ENCODE measurements at regions not wholly inside any gene's neighbourhood (a gene's known extent, or its start where the extent isn't known, plus 50 kb on each side); places are given as distances from the start of the nearest gene placed in this dataset.

DNA sequence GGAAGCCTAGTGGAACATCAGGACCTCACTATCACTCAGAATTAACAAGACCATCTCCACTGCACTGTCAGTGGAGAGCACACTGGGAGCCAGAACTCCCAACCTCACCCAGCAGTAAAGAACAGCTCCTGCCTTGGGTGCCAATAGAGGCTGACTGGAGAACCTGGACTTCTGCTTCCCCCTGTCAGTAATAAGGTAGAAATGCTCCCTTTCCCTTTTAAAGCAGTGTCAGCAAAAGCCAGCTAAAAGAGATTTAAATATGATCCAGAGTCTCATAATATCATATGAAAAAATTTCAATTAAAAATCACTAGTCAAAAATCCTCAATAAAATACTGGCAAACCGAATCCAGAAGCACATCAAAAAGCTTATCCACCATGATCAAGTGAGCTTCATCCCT lies 82.8 kb downstream of the SPATA19 start:
- no peak overlapping the region for H3K27ac ChIP-seq
- TF ChIP-seq, protein P1, sequence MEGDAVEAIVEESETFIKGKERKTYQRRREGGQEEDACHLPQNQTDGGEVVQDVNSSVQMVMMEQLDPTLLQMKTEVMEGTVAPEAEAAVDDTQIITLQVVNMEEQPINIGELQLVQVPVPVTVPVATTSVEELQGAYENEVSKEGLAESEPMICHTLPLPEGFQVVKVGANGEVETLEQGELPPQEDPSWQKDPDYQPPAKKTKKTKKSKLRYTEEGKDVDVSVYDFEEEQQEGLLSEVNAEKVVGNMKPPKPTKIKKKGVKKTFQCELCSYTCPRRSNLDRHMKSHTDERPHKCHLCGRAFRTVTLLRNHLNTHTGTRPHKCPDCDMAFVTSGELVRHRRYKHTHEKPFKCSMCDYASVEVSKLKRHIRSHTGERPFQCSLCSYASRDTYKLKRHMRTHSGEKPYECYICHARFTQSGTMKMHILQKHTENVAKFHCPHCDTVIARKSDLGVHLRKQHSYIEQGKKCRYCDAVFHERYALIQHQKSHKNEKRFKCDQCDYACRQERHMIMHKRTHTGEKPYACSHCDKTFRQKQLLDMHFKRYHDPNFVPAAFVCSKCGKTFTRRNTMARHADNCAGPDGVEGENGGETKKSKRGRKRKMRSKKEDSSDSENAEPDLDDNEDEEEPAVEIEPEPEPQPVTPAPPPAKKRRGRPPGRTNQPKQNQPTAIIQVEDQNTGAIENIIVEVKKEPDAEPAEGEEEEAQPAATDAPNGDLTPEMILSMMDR (IDR thresholded peaks at IDR 0.05), result no peak
- TF ChIP-seq ZFX (IDR thresholded peaks at IDR 0.05; ENCODE audit: borderline replicate concordance), result no peak

DNA sequence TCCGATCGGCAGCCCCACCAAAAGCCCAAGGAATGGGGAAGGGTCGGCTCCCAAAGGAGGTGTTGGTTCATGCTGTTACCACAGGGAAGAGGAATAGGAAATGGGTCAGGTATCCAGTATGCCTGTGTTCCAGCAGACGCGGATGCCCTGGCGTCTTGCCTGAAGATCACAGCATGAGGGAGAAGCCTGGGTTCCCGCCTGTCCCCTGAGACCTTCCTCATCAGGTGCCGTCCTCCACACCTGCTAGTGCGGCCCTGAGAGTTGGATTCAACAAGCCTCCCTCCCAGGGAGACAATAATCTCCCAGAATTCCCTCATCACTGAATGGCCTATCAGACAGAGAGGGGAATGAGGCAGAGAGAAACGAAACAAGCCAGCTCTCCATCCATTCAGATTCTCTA lies 92.2 kb downstream of the SPATA19 start:
- no peak overlapping the region for H3K27ac ChIP-seq
- TF ChIP-seq ZFX (IDR thresholded peaks at IDR 0.05; ENCODE audit: borderline replicate concordance), result no peak
- TF ChIP-seq, protein P1 (IDR thresholded peaks at IDR 0.05), result no peak

DNA sequence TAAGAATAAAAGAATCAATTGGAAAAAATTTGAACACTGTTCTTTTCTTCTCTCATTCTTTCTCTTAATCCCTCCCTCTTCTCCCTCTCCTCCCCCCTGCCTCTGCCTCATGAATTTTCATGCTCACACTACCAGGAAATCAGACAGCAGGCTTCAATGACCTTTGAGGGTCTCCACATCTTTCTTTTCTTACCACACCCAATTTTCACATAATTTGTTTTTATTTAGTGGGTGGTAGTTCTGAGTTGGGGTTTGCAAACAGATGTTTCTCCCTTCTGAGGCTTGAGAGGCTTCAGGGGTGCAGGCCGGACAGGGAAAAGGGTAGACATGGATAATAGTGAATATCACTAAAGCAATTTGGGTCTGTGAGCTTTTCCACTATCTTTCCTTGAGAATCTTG lies 95.5 kb downstream of the SPATA19 start:
- no peak for TF ChIP-seq ZFX (IDR thresholded peaks at IDR 0.05; ENCODE audit: borderline replicate concordance)
- TF ChIP-seq, protein P1 (IDR thresholded peaks at IDR 0.05), result no peak

DNA sequence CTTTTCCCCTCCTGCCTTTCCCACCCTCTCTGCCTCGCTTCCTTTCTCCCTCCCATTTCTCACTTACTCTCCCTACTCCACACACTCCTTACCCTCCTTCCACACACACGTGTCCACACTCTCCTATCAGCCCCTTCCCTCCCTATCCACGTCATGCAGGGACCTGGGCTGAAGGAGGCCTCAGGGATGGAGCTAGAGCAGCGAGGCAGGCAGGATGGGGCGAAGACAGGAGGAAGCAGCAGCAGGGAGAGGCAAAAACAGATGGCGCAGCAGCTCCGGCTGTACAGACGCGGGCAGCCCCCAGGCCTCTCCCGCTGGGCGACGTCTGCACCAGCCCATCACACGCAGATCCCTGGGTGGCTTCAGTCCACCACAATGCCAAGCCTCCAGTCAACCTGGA lies 97.9 kb downstream of the SPATA19 start:
- TF ChIP-seq, protein P1 (IDR thresholded peaks at IDR 0.05), result no peak
- TF ChIP-seq ZFX (IDR thresholded peaks at IDR 0.05; ENCODE audit: borderline replicate concordance), result no peak

More for the DNA sequence above, 95.5 kb downstream of the SPATA19 start:
- no peak overlapping the region for H3K27ac ChIP-seq

DNA sequence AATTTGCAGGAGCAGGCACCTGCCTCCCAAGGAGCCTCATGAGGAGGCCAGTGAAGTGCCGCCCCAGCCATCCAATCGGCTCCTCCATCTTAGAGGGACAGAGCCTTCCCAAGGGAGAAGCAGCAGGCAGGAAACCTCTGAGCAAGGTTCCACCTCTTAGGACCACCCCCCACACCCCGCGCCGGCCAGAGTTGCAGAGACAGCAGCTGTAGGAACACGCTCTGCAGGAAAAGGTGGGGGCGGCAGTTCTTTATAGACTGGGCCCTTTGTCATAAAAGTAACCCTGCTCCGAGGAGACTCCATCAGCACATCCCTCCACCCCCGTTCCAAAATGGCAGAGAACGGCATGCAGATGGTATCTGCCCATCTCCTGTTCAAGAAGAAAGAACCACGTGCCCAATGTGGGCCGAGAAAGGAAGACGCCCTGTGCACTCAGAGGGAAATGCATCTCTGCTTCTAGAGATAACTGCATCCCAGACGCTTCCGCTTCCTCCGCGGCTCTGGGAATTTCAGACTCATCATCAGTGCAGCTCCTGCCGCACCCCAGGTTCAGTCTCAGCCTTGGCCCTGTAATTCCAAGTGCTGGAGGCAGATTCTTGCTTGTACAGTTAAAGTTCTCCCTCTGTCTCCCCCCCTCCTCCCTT lies 98.5 kb downstream of the SPATA19 start:
- TF ChIP-seq, protein P1 (IDR thresholded peaks at IDR 0.05), result no peak
- TF ChIP-seq ZFX (IDR thresholded peaks at IDR 0.05; ENCODE audit: borderline replicate concordance), result no peak
- no peak overlapping the region for H3K27ac ChIP-seq

More for the DNA sequence above, 97.9 kb downstream of the SPATA19 start:
- H3K27ac ChIP-seq, result no peak overlapping the region

DNA sequence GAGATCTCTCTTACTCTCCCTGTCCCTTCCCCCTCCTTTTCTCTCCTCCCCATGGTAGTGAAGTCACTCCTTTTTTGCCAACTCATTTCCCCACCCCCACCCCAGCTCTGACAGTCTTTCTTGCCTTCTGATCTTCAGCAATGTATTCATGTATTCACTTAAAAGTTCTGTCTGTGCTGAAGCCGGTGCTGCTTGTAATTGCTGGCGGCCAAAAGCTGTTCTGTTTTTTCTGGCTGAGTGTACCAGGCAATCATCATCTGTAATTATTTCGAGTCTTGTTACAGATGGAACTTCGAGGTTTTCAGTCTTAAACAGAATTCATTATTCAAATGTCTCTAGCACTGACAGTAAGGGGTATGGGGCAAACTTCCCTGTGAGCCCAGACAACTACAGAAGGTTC lies 99.5 kb downstream of the SPATA19 start:
- TF ChIP-seq ZFX (IDR thresholded peaks at IDR 0.05; ENCODE audit: borderline replicate concordance), result no peak
- TF ChIP-seq, protein P1 (IDR thresholded peaks at IDR 0.05), result no peak
- no peak overlapping the region for H3K27ac ChIP-seq

DNA sequence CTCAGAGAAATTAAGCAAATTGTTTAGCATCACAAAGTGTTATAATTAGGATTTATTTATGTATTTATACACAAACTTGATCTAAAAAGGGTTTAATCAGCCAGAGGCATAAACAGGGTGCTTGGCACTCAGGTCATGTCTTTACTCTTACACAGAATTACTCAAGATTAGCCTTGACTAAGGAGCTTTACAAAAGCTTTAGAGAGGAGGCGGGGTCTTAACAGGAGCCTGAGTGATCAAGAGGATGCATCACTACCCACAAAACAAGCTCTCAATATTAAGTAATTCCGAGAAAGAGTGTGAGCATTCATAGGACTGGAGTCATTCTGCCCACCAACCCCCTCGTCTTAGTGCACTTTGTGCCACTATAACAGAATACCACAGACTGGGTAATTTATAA lies 103.0 kb downstream of the SPATA19 start:
- TF ChIP-seq, protein P1 (IDR thresholded peaks at IDR 0.05), result no peak
- TF ChIP-seq ZFX (IDR thresholded peaks at IDR 0.05; ENCODE audit: borderline replicate concordance), result no peak
- H3K27ac ChIP-seq, result no peak overlapping the region
